Activated CD4-positive, alpha-beta T cell treated with anti-CD3 and anti-CD28 coated beads, Interleukin-2, amount 10 ng/mL, durations not matched to agents 7 days and 5 days (primary cell): ENCODE measurements at regions not wholly inside any gene's neighbourhood (a gene's known extent, or its start where the extent isn't known, plus 50 kb on each side); places are given as distances from the start of the nearest gene placed in this dataset.

Experiments
- CTCF ChIA-PET: fragments of 350-600 bp; sonication (Branson Sonifier 250); formaldehyde crosslinking; loops from one replicate; lab custom pipeline; 2021; ENCODE audit warnings: antibody characterized with exemption; lab: Charles Lee
- POLR2A ChIA-PET: fragments of 350-600 bp; sonication (Branson Sonifier 250); formaldehyde crosslinking; loops from one replicate; lab custom pipeline; 2021; ENCODE audit warnings: antibody characterized with exemption; lab: Charles Lee
- DNase-seq: peaks from one replicate; pipeline ENCODE4 v3.0.0-alpha.2; 2020
- H3K27ac Mint-ChIP-seq: one replicate; pipeline ENCODE4 v1.8.0; 2021; ENCODE audit warnings: mild to moderate bottlenecking, moderate library complexity, mixed read lengths
- H3K27me3 Mint-ChIP-seq: one replicate; pipeline ENCODE4 v1.8.0; 2021; ENCODE audit warnings: mixed read lengths
- H3K36me3 Mint-ChIP-seq: one replicate; pipeline ENCODE4 v1.8.0; 2021; ENCODE audit warnings: low read depth, mixed read lengths
- H3K4me1 Mint-ChIP-seq: one replicate; pipeline ENCODE4 v1.8.0; 2021; ENCODE audit warnings: mixed read lengths
- H3K4me3 Mint-ChIP-seq: one replicate; pipeline ENCODE4 v1.8.0; 2021; ENCODE audit warnings: mild to moderate bottlenecking, moderate library complexity, mixed read lengths
- H3K9me3 Mint-ChIP-seq: one replicate; pipeline ENCODE4 v1.8.0; 2021; ENCODE audit warnings: mixed read lengths

DNA sequence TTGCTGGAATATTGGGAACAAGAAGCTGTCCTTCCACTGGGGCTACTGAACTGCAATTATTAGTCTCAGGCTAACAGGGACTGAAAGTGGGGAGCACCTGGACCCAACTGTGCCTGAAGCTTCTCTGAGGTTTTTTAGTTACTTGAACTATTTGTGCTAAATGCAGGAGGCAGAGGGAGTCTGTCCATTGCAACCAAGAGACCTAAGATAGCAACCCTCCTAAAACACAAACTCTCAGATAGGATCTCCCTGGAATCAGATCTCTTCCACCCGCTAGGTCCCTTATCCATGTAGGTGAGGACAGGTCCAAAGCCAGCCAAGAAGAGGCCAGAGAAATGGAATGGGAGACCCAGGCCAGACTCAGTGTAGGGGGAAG is 58.1 kb downstream of the NCOR2 start:
- POLR2A ChIA-PET, result no interaction called here
- Mint-ChIP-seq H3K4me1 (peaks cover 10% of the 10 kb centered on the region), H3K27me3 (no peaks in the 10 kb centered on the region), H3K4me3 (no peak overlapping the region), H3K27ac (no peak overlapping the region), H3K9me3 (no peaks in the 10 kb centered on the region), H3K36me3 (no peaks in the 10 kb centered on the region)
- CTCF ChIA-PET, result interaction anchor here (0.7 to 1.0 kb wide), 2 partner anchors 10 to 16 kb away, joined by 3 read pairs; no protein-coding TSS in a partner anchor
- DNase-seq, result no peak

DNA sequence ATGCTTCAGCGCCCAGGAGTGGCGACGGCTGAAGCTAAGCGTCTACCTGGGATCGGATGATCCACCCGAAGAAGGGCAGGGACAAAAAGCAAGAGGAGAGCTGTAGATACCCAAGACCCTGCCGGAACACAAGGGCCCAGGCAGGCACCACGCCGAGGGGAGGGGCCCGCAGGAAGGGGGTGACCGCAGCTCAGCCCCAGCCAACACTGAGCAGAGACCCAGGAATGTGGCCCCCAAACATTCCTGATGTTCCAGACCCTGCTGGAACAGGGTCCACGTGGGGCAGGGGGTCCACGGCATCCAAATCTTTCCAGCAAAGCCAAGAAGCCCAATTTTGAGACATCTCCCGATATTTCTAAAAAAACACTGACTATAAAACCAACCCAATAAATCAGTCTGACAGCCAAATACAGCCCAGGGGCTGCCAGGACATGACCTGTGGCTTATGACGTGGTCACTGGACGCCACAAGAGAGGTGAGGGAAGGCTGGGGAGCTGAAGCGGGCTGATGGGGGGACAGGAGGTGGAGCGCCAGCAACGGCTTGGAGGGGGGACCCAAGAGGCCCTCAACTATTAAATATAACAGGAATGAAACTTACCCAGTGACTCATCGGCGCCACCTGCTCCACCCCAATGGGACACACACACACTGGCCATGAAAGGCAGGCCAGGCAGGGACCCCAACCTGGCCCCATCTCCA is 58.9 kb downstream of the NCOR2 start:
- H3K27ac Mint-ChIP-seq, result peak overlapping the region; percentile 71
- no peaks in the 10 kb centered on the region for H3K27me3 Mint-ChIP-seq
- ChIA-PET POLR2A (no interaction called here), CTCF (interaction anchor here (0.7 to 1.1 kb wide), 3 partner anchors 11 to 15 kb away, joined by 3 read pairs; no protein-coding TSS in a partner anchor)
- peaks cover 10% of the 10 kb centered on the region for H3K4me1 Mint-ChIP-seq
- H3K36me3 Mint-ChIP-seq, result no peaks in the 10 kb centered on the region
- DNase-seq, result no peak
- H3K9me3 Mint-ChIP-seq, result no peaks in the 10 kb centered on the region
- no peak overlapping the region for H3K4me3 Mint-ChIP-seq

GRCh38 chr12:124507188-124508109 is 60.0 kb downstream of the NCOR2 start:
- Mint-ChIP-seq H3K4me3 (no peak overlapping the region), H3K27me3 (no peaks in the 10 kb centered on the region), H3K27ac (no peak overlapping the region)

DNA sequence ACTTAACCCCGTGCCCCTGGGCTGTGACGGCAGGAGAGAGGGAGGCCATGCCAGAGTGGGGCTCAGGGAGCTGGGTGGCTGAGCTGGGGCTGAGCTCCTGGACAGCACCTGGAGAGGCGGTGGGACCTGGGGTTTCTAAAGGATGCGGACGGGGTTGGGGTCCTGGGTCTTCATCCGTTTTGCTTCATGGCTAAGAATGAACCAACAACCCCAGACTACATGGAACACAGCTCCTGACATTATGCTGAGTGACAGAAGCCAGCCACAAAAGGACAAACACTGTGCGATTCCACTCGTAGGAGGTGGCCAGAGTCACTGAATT is 60.6 kb downstream of the NCOR2 start:
- Mint-ChIP-seq H3K36me3 (no peaks in the 10 kb centered on the region), H3K4me1 (peaks cover 10% of the 10 kb centered on the region), H3K9me3 (no peaks in the 10 kb centered on the region), H3K4me3 (no peak overlapping the region), H3K27me3 (no peaks in the 10 kb centered on the region), H3K27ac (no peak overlapping the region)
- CTCF ChIA-PET, result interaction anchor here (1.0 to 1.2 kb wide), 2 partner anchors 88 to 206 kb away, joined by 3 read pairs; no protein-coding TSS in a partner anchor
- DNase-seq, result no peak
- POLR2A ChIA-PET, result no interaction called here

More at GRCh38 chr12:124507188-124508109, 60.0 kb downstream of the NCOR2 start:
- POLR2A ChIA-PET, result no interaction called here
- CTCF ChIA-PET, result interaction anchor here (1.1 to 1.2 kb wide), 2 partner anchors 14 to 88 kb away, joined by 3 read pairs; no protein-coding TSS in a partner anchor
- no peak for DNase-seq
- no peaks in the 10 kb centered on the region for H3K36me3 Mint-ChIP-seq
- H3K9me3 Mint-ChIP-seq, result no peaks in the 10 kb centered on the region
- H3K4me1 Mint-ChIP-seq, result peaks cover 10% of the 10 kb centered on the region

DNA sequence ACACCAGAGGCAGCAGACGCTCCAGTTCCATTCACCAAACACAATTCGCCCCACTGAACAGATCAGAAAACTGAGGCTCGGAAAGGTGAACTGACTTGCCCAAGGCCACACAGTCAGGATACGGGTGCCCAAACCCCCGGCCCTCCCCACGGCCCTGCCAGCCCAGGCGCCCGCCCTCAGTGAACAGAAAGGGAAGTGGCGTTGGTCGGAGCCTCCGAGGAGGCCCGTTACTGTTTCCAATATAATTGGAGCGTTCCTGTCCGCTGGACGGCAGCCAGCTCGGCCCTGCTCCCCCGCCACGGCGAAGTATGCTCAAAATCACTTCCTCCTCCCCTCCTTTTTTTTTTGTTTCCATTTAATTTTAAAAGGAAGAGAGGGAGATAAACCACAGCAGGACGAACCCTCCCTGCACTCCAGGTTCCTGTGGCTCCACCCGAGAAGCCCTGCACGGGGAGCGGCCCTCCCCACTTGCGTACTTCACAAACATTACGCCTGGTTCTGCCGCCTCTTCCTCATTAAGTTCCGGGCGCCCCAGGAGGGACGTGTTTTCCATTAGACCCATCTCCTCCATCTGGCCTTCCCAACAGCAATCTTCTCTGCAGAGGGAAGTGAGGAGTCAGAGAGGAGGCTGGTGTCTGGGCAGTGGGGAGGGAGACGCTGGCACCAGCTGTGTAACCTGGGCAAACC is 61.1 kb downstream of the NCOR2 start:
- peaks cover 13% of the 10 kb centered on the region for H3K4me1 Mint-ChIP-seq
- DNase-seq, result no peak
- POLR2A ChIA-PET, result no interaction called here

GRCh38 chr12:124505001-124505818 is 62.2 kb downstream of the NCOR2 start:
- POLR2A ChIA-PET, result no interaction called here

More for the DNA sequence above, 61.1 kb downstream of the NCOR2 start:
- H3K4me3 Mint-ChIP-seq, result no peak overlapping the region
- H3K9me3 Mint-ChIP-seq, result no peaks in the 10 kb centered on the region
- CTCF ChIA-PET, result interaction anchor here (1.0 to 1.4 kb wide), 3 partner anchors 16 to 206 kb away, joined by 3 to 4 read pairs (median 3); no protein-coding TSS in a partner anchor
- H3K27me3 Mint-ChIP-seq, result no peaks in the 10 kb centered on the region
- H3K27ac Mint-ChIP-seq, result no peak overlapping the region
- no peaks in the 10 kb centered on the region for H3K36me3 Mint-ChIP-seq

GRCh38 chr12:124504273-124505000 is 63.0 kb downstream of the NCOR2 start:
- no peaks in the 10 kb centered on the region for H3K9me3 Mint-ChIP-seq
- ChIA-PET POLR2A (no interaction called here), CTCF (no interaction called here)
- H3K4me3 Mint-ChIP-seq, result no peak overlapping the region
- H3K4me1 Mint-ChIP-seq, result peaks cover 11% of the 10 kb centered on the region
- H3K27me3 Mint-ChIP-seq, result no peaks in the 10 kb centered on the region
- no peak overlapping the region for H3K27ac Mint-ChIP-seq
- no peaks in the 10 kb centered on the region for H3K36me3 Mint-ChIP-seq
- DNase-seq, result no peak

More at GRCh38 chr12:124505001-124505818, 62.2 kb downstream of the NCOR2 start:
- Mint-ChIP-seq H3K4me1 (peaks cover 11% of the 10 kb centered on the region), H3K27me3 (no peaks in the 10 kb centered on the region), H3K27ac (no peak overlapping the region), H3K36me3 (no peaks in the 10 kb centered on the region), H3K4me3 (no peak overlapping the region), H3K9me3 (no peaks in the 10 kb centered on the region)
- CTCF ChIA-PET, result interaction anchor here (0.6 to 1.4 kb wide), 2 partner anchors 17 to 280 kb away, joined by 3 to 4 read pairs; no protein-coding TSS in a partner anchor
- DNase-seq, result no peak

GRCh38 chr12:124503305-124503704 is 64.1 kb downstream of the NCOR2 start:
- no peaks in the 10 kb centered on the region for H3K27me3 Mint-ChIP-seq
- peaks cover 15% of the 10 kb centered on the region for H3K4me1 Mint-ChIP-seq
- H3K36me3 Mint-ChIP-seq, result no peaks in the 10 kb centered on the region
- H3K9me3 Mint-ChIP-seq, result no peaks in the 10 kb centered on the region
- H3K4me3 Mint-ChIP-seq, result no peak overlapping the region
- CTCF ChIA-PET, result no interaction called here
- DNase-seq, result no peak
- POLR2A ChIA-PET, result no interaction called here
- no peak overlapping the region for H3K27ac Mint-ChIP-seq

- H3K27ac Mint-ChIP-seq, result no peak overlapping the region
- H3K4me1 Mint-ChIP-seq, result peaks cover 15% of the 10 kb centered on the region
- no peak for DNase-seq
- CTCF ChIA-PET, result interaction anchor here (1.1 to 1.4 kb wide), 2 partner anchors 9 to 15 kb away, joined by 3 read pairs; no protein-coding TSS in a partner anchor
- H3K27me3 Mint-ChIP-seq, result no peaks in the 10 kb centered on the region
- no peaks in the 10 kb centered on the region for H3K36me3 Mint-ChIP-seq
- H3K4me3 Mint-ChIP-seq, result no peak overlapping the region
- no peaks in the 10 kb centered on the region for H3K9me3 Mint-ChIP-seq
- POLR2A ChIA-PET, result no interaction called here
Measured at GRCh38 chr12:124502379-124502778, 65.0 kb downstream of the NCOR2 start.

DNA sequence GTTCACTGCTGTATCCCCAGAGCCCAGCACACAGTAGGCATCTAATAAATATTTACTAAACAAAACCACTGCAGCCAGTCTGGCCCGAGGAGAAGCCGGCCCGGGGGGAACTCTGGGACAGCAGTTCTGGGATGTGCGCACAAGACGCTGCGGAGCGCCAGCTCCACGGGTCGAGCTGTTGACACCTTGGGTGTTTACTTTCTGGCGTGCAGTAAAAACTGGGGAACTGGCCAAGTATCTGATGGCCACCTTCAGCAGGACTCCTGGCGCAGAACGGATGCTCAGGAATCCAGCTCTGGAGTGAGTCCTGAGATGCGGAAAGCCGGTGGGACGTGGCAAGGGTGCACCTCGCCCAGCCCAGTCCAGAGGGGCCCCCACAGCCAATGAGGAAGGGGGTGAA is 65.6 kb downstream of the NCOR2 start:
- ChIA-PET CTCF (interaction anchor here (1.1 to 1.4 kb wide), 2 partner anchors 8 to 15 kb away, joined by 3 read pairs; no protein-coding TSS in a partner anchor), POLR2A (no interaction called here)
- Mint-ChIP-seq H3K9me3 (no peaks in the 10 kb centered on the region), H3K36me3 (no peaks in the 10 kb centered on the region), H3K4me3 (no peak overlapping the region), H3K27me3 (no peaks in the 10 kb centered on the region), H3K4me1 (peaks cover 12% of the 10 kb centered on the region), H3K27ac (no peak overlapping the region)
- no peak for DNase-seq

DNA sequence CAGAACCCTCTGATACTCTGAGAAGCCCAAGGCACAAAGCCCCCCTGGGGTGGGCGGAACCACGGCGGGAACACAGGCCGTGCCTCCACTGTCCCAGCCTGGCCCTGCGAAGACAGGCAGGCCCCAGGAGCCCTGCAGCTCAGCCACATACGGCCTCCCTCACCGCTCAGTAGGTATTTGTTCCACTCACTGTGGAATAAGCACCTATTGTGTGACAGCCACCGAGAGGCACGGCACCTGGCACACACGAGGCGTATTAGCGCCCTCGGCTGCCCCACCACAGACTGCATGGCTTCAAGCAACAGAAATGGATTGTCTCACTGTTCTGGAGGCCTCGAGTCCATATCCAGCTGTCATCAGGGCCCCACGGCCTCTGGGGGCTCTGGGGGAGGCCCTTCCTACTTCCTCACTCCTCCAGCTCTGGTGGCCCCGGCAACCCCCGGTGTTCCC is 66.3 kb downstream of the NCOR2 start:
- H3K9me3 Mint-ChIP-seq, result no peaks in the 10 kb centered on the region
- no peaks in the 10 kb centered on the region for H3K36me3 Mint-ChIP-seq
- peaks cover 10% of the 10 kb centered on the region for H3K4me1 Mint-ChIP-seq
- no peak for DNase-seq
- H3K27me3 Mint-ChIP-seq, result no peaks in the 10 kb centered on the region
- H3K4me3 Mint-ChIP-seq, result no peak overlapping the region
- POLR2A ChIA-PET, result no interaction called here
- CTCF ChIA-PET, result no interaction called here
- H3K27ac Mint-ChIP-seq, result no peak overlapping the region
